AG09319 (cell line): ENCODE measurements at regions not wholly inside any gene's neighbourhood (a gene's known extent, or its start where the extent isn't known, plus 50 kb on each side); places are given as distances from the start of the nearest gene placed in this dataset.
"Not testable (repeated sequence)": the region's sequence is repeated elsewhere in the genome, so short reads cannot be mapped to it uniquely, and the experiment has no call there.

Source experiments
- DNase-seq: peaks from one replicate; pipeline ENCODE4 v3.0.0-alpha.2; 2010; ENCODE audit warnings: low read depth; ENCODE audit errors: extremely low read depth
- TF ChIP-seq, protein P1 (sequence below): IDR thresholded peaks from 2 replicates; pipeline ENCODE4 v1.5.1; 2011; ENCODE audit warnings: low read depth, mild to moderate bottlenecking, inconsistent platforms, low read length, moderate library complexity

DNA sequence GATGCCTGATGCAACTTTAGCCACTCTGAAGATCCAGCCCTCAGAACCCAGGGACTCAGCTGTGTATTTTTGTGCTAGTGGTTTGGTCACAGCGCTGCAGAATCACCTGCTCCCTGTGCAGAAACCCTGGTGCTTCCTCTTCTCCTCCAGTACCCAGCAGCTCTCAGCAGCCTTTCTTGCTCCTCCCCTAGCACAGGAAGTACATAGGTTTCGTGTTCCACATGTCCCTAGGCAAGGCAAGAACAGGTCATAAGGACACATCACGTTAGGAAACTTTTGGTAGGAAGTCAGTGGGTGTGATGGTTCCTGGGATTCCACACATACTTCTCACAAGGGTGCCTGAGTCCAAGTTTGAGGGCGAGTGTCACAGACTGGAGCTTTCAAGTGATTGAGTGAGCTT is 167.9 kb upstream of the PRSS1 start:
- TF ChIP-seq, protein P1, sequence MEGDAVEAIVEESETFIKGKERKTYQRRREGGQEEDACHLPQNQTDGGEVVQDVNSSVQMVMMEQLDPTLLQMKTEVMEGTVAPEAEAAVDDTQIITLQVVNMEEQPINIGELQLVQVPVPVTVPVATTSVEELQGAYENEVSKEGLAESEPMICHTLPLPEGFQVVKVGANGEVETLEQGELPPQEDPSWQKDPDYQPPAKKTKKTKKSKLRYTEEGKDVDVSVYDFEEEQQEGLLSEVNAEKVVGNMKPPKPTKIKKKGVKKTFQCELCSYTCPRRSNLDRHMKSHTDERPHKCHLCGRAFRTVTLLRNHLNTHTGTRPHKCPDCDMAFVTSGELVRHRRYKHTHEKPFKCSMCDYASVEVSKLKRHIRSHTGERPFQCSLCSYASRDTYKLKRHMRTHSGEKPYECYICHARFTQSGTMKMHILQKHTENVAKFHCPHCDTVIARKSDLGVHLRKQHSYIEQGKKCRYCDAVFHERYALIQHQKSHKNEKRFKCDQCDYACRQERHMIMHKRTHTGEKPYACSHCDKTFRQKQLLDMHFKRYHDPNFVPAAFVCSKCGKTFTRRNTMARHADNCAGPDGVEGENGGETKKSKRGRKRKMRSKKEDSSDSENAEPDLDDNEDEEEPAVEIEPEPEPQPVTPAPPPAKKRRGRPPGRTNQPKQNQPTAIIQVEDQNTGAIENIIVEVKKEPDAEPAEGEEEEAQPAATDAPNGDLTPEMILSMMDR: no peak
- no peak for DNase-seq

DNA sequence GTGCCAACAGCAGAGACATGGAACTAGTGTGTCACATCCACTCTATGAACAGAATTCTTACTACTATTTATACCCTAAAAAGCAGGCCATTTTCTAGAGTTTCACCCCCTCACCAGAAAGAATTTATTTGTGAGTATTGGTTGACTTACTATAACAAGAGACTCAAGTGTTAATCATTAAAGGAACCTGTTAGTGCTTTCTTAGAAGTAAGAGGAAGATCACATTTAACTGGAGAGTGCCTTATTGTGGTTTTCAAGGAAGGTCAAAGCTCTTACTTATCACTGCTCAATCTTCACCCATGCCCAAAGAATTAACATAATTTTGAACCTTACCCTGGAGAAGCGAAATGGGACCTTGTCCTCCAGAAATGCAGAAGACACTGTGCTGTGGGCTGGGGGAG is 169.3 kb upstream of the PRSS1 start:
- TF ChIP-seq, protein P1: no peak
- no peak for DNase-seq

DNA sequence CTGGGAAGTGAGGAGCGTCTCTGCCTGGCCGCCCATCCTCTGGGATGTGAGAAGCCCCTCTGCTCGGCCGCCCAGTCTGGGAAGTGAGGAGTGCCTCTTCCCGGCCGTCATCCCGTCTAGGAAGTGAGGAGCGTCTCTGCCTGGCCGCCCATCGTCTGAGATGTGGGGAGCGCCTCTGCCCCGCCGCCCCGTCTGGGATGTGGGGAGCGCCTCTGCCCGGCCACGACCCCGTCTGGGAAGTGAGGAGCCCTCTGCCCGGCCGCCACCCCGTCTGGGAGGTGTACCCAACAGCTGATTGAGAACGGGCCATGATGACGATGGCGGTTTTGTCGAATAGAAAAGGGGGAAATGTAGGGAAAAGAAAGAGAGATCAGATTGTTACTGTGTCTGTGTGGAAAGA is 173.9 kb upstream of the PRSS1 start:
- DNase-seq: not testable (repeated sequence)

DNA sequence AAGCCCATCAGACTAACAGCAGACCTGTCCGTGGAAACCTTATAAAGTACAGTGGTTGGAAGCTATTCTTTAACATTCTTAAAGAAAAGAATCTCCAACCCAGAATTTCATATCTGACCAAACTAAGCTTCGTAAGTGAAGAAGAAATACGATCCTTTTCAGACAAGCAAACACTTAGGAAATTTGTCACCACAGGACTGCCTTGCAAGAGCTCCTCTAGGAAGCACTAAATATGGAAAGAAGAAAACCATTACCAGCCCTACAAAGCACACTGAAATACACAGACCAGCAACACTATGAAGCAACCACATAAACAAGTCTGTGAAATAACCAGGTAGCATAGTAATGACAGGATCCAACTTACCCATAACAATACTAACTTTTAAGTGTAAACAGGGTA is 177.7 kb upstream of the PRSS1 start:
- no peak for DNase-seq
- TF ChIP-seq, protein P1: no peak

DNA sequence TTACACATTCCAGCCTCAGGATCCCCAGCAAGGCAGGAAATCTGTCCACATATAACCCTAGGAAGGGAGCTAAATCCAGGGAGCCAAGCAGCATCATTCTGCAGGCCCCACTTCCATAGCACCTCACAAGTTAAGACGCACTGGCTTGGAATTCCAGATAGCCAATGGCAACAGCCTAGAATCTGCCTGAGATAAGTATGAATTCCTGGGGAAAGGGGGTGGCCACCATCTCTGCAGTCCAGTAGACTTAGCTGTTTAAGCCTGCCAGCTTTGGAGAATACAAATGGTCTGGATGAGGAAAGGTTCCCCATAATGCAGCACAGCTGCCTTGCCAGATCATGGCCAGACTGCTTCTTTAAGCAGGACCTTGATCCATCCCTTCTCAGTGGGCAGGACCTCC is 179.4 kb upstream of the PRSS1 start:
- no peak for DNase-seq
- TF ChIP-seq, protein P1: no peak

GRCh38 chr7:142568435-142569097 is 180.7 kb upstream of the PRSS1 start:
- TF ChIP-seq, protein P1: no peak
- DNase-seq: no peak

GRCh38 chr7:142567201-142568075 is 181.8 kb upstream of the PRSS1 start:
- DNase-seq: no peak
- TF ChIP-seq, protein P1: no peak
